Endothelial cell of umbilical vein (primary cell): ENCODE measurements at regions not wholly inside any gene's neighbourhood (a gene's known extent, or its start where the extent isn't known, plus 50 kb on each side); places are given as distances from the start of the nearest gene placed in this dataset.

ENCODE experiments used
- BruUV-seq: library from RNA; stranded (reverse); fragments of 400-500 nt; replicated peaks from 2 replicates; lab custom pipeline; 2021; lab: Mats Ljungman, UMichigan
- CTCF ChIA-PET: fragments of 300-600, 350-600 bp; sonication (Branson Sonifier 250); formaldehyde crosslinking; loops from one replicate; lab custom pipeline; 2021; ENCODE audit warnings: antibody characterized with exemption, inconsistent platforms; lab: Charles Lee
- POLR2A ChIA-PET: fragments of 300-600, 350-600 bp; sonication (Branson Sonifier 250); formaldehyde crosslinking; loops from one replicate; lab custom pipeline; 2021; ENCODE audit warnings: antibody characterized with exemption, inconsistent platforms; lab: Charles Lee
- DNase-seq: peaks from one replicate; pipeline ENCODE4 v3.0.0-alpha.2; 2011; ENCODE audit warnings: low read depth, low spot score
- FAIRE-seq: peaks from 2 replicates; lab custom pipeline; 2011; peaks lifted over from hg19 to GRCh38; lab: Jason Lieb, UNC
- H2AFZ ChIP-seq: 2 replicates; pipeline ENCODE4 v1.6.0; 2012; ENCODE audit warnings: low read depth, low read length, control low read depth, inconsistent platforms
- H3K27ac ChIP-seq: 2 replicates; pipeline ENCODE4 v1.5.1; 2011; ENCODE audit warnings: low read depth, mild to moderate bottlenecking, control low read depth, low read length, moderate library complexity; ENCODE audit not compliant: insufficient read depth
- H3K27me3 ChIP-seq, 2 experiments: 2 replicates each; pipeline versions ENCODE4 v1.6.0 to v1.6.1; 2011; ENCODE audit warnings: low read length in 2 of 2, mixed read lengths in 1 of 2; ENCODE audit not compliant: control insufficient read depth in 2 of 2, insufficient read depth in 2 of 2
- H3K36me3 ChIP-seq, 2 experiments: 2 replicates in 1 of 2; 3 replicates in 1 of 2; pipeline ENCODE4 v1.5.1; 2011; ENCODE audit warnings: low read length in 2 of 2, mild to moderate bottlenecking in 1 of 2, moderate library complexity in 1 of 2; ENCODE audit not compliant: control insufficient read depth in 2 of 2, insufficient read depth in 2 of 2; ENCODE audit errors: extremely low read depth in 1 of 2
- H3K4me1 ChIP-seq: 3 replicates; pipeline ENCODE4 v1.5.1; 2011; ENCODE audit warnings: mild to moderate bottlenecking, low read length; ENCODE audit not compliant: control insufficient read depth, insufficient read depth; ENCODE audit errors: extremely low read depth
- H3K4me2 ChIP-seq: 2 replicates; pipeline ENCODE4 v1.6.1; 2011; ENCODE audit warnings: low read length, control low read depth, mixed read lengths; ENCODE audit not compliant: insufficient read depth
- H3K4me3 ChIP-seq, 3 experiments: fragments of 200-600 bp in 1 of 3; sonication (generic), shearing (Covaris generic) in 1 of 3; replicated peaks in 1 of 3; 2 replicates each; pipeline ENCODE4 v1.5.1; 2011 to 2016; ENCODE audit warnings: control low read depth in 3 of 3, low read length in 3 of 3, mild to moderate bottlenecking in 2 of 3, inconsistent platforms in 1 of 3, low read depth in 1 of 3, moderate library complexity in 1 of 3; ENCODE audit not compliant: insufficient read depth in 1 of 3
- H3K79me2 ChIP-seq: 2 replicates; pipeline ENCODE4 v1.6.0; 2012; ENCODE audit warnings: low read length, inconsistent platforms; ENCODE audit not compliant: control insufficient read depth, insufficient read depth
- H3K9ac ChIP-seq: replicated peaks from 2 replicates; pipeline ENCODE3; 2011; ENCODE audit warnings: low read length, control low read depth; ENCODE audit not compliant: insufficient read depth; ENCODE audit errors: extremely low read depth
- H3K9me1 ChIP-seq: replicated peaks from 3 replicates; pipeline ENCODE4 v1.6.0; 2011; ENCODE audit warnings: mild to moderate bottlenecking, low read length; ENCODE audit not compliant: control insufficient read depth, insufficient read depth; ENCODE audit errors: extremely low read depth
- H3K9me3 ChIP-seq: replicated peaks from 2 replicates; pipeline ENCODE4 v1.5.1; 2012; ENCODE audit warnings: low read length, inconsistent platforms; ENCODE audit not compliant: control insufficient read depth, insufficient read depth
- H4K20me1 ChIP-seq: replicated peaks from 2 replicates; pipeline ENCODE3; 2011; ENCODE audit warnings: mild to moderate bottlenecking, low read length; ENCODE audit not compliant: control insufficient read depth, insufficient read depth; ENCODE audit errors: extremely low read depth
- EZH2 ChIP-seq: IDR thresholded peaks from 2 replicates; pipeline ENCODE4 v1.6.1; 2012; ENCODE audit warnings: borderline replicate concordance, low read depth, mild to moderate bottlenecking, moderate library complexity, low read length, inconsistent platforms; ENCODE audit not compliant: severe bottlenecking
- FOS ChIP-seq: IDR thresholded peaks from 2 replicates; pipeline ENCODE4 v1.6.1; 2011; ENCODE audit warnings: mild to moderate bottlenecking, low read length, moderate library complexity, borderline replicate concordance; ENCODE audit not compliant: insufficient read depth
- GATA2 ChIP-seq: IDR thresholded peaks from 2 replicates; pipeline ENCODE4 v1.7.0; 2011; ENCODE audit warnings: low read depth, mild to moderate bottlenecking, moderate library complexity, mixed read lengths, low read length; ENCODE audit not compliant: insufficient read length, insufficient read depth
- JUN ChIP-seq: IDR thresholded peaks from 2 replicates; pipeline ENCODE4 v1.6.1; 2011; ENCODE audit warnings: borderline replicate concordance, low read depth; ENCODE audit not compliant: insufficient read length, insufficient read depth
- MYC ChIP-seq: IDR thresholded peaks from one replicate; pipeline ENCODE4 v1.6.1; 2011; ENCODE audit warnings: mild to moderate bottlenecking, low read depth, low read length
- POLR2A ChIP-seq: IDR thresholded peaks from 2 replicates; pipeline ENCODE4 v1.6.1; 2012; ENCODE audit warnings: low read depth, mild to moderate bottlenecking, control low read depth, low read length
- POLR2AphosphoS5 ChIP-seq: IDR thresholded peaks from 2 replicates; pipeline ENCODE4 v1.6.1; 2012; ENCODE audit warnings: low read depth, mild to moderate bottlenecking, control low read depth, low read length, moderate library complexity; ENCODE audit not compliant: insufficient read depth
- dilution Hi-C: fragments of 300-500 bp; cut with MboI; formaldehyde crosslinking; loops from one replicate; pipeline ENCODE4 v1.15.0; 2019; ENCODE audit warnings: low sequenced_read_pairs; ENCODE audit not compliant: extremely low pct_ligation_motif_present
- intact Hi-C: fragments of 100-400 bp; cut with micrococcal nuclease; formaldehyde crosslinking; loops from one replicate; pipeline ENCODE4 v1.10.0; 2022
- TF ChIP-seq, protein P1 (sequence below): IDR thresholded peaks from 2 replicates; pipeline ENCODE4 v1.6.1; 2011; ENCODE audit not compliant: insufficient read depth, insufficient read length
- TF ChIP-seq, protein P2 (sequence below), 2 donors: IDR thresholded peaks; 1 replicate in 1 of 2; 2 replicates in 1 of 2; pipeline ENCODE4 v1.5.1; 2011; ENCODE audit warnings: low read length in 2 of 2, mild to moderate bottlenecking in 2 of 2, moderate library complexity in 2 of 2, control low read depth in 1 of 2, inconsistent platforms in 1 of 2, low read depth in 1 of 2; ENCODE audit not compliant: insufficient read depth in 1 of 2; ENCODE audit errors: extremely low read depth in 1 of 2

DNA sequence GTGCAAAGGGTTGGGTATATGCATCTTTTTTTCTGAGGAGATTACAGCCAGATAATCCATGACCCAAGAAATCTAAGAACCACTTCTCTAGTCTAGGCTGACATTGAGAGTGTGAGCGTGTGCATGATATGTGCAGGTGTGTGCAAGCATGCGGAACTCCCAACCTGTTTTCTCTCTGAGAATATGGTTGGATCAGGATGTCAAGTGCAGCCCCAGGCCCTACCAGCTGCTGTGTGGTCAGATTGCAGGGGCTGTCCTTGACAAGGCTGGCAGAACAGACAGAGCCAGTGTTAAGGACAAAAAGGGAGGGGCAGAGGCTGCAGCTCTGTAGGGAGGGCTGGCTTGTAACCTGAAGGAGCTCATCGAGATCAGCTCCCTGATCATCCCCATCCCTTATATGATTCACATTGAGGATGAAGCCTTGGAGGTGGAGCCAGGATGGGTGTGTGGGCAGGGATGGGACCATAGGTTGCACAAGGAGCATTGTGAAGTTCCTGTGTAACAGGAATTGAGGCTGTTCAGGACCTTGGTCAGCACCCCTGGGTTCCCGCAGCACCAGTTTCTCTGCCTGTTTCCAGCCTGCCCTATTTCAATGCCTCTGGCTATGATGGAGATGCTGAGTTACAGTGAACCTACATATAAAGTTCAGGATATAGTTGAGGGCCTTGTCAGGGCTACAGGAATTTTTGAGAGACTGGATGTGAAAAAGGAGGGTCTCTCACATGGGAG, 52.6 kb upstream of the ARAP3 start:
- intact Hi-C loops (loop anchor here (1.0 kb wide), 1 partner anchor 9 kb away; no protein-coding TSS in a partner anchor), dilution Hi-C loops (loop anchor here (25.0 kb wide), 1 partner anchor 153 kb away; the partner anchor contains the start of gene PCDH1)
- Histone ChIP-seq H3K9me1 (no peaks in the 10 kb centered on the region), H3K36me3 (no peaks in the 10 kb centered on the region), H3K9me3 (no peaks in the 10 kb centered on the region), H3K4me3 (no peak overlapping the region), H2AFZ (no peak overlapping the region), H3K27ac (no peak overlapping the region), H3K27me3 (peaks cover 11% of the 10 kb centered on the region in 2 experiments), H3K79me2 (no peaks in the 10 kb centered on the region), H4K20me1 (no peaks in the 10 kb centered on the region), H3K9ac (no peak overlapping the region), H3K4me1 (no peaks in the 10 kb centered on the region), H3K4me2 (no peak overlapping the region)
- TF ChIP-seq FOS (no peak), POLR2A (no peak), GATA2 (no peak), POLR2AphosphoS5 (no peak), JUN (no peak), MYC (no peak), EZH2 (no peak)
- TF ChIP-seq, protein P1, sequence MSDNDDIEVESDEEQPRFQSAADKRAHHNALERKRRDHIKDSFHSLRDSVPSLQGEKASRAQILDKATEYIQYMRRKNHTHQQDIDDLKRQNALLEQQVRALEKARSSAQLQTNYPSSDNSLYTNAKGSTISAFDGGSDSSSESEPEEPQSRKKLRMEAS: no peak
- TF ChIP-seq, protein P2, sequence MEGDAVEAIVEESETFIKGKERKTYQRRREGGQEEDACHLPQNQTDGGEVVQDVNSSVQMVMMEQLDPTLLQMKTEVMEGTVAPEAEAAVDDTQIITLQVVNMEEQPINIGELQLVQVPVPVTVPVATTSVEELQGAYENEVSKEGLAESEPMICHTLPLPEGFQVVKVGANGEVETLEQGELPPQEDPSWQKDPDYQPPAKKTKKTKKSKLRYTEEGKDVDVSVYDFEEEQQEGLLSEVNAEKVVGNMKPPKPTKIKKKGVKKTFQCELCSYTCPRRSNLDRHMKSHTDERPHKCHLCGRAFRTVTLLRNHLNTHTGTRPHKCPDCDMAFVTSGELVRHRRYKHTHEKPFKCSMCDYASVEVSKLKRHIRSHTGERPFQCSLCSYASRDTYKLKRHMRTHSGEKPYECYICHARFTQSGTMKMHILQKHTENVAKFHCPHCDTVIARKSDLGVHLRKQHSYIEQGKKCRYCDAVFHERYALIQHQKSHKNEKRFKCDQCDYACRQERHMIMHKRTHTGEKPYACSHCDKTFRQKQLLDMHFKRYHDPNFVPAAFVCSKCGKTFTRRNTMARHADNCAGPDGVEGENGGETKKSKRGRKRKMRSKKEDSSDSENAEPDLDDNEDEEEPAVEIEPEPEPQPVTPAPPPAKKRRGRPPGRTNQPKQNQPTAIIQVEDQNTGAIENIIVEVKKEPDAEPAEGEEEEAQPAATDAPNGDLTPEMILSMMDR (IDR thresholded peaks at IDR 0.05; ENCODE audit: extremely low read depth in 1 of 2, insufficient read depth in 1 of 2, low read depth in 1 of 2, low read length in 2 of 2): no peak
- ChIA-PET POLR2A (no interaction called here), CTCF (no interaction called here)
- BruUV-seq: no TSS peak
- DNase-seq (peak; percentile 47), FAIRE-seq (peak; percentile 91)
